ENCODE measurements at regions not wholly inside any gene's neighbourhood (a gene's known extent, or its start where the extent isn't known, plus 50 kb on each side); places are given as distances from the start of the nearest gene placed in this dataset.

DNA sequence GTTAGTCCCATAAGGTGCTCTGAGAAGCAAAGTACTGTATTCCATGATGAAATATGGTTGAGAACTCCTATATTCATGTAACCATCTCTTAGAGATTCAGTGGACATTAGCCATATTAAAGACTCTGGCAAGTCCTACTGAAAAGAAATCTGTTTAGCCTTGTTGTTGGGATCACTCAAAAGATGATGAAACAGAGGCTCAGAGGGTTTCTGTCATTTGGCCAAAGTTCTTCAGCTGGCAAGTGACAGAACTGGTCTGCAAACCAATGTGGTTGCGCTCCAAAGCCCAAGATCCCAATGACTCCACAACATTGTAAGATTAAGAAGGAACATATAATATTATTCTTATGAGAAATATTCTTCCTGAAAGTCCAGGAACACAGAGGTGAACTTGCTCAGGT is 462.9 kb downstream of the ACTL7B start:
- H3K36me3 ChIP-seq = no peaks in the 10 kb centered on the region
- peaks cover 0 to 19% (median 5%) of the 10 kb centered on the region in 11 experiments; a peak in 11 of 22 replicates for H3K9me3 ChIP-seq (replicated peaks in 1 of 11)
- H3K4me2 ChIP-seq = no peak overlapping the region
- no peaks in the 10 kb centered on the region for H3K4me1 ChIP-seq
- no peak overlapping the region for H3K9ac ChIP-seq
- no peak overlapping the region for H3K4me3 ChIP-seq
- no peak overlapping the region for H3K27ac ChIP-seq
- TF ChIP-seq Cebpa-rat (IDR thresholded peaks at IDR 0.05) = no peak
- no peaks in the 10 kb centered on the region for H3K27me3 ChIP-seq
- H4K20me1 ChIP-seq = no peaks in the 10 kb centered on the region

DNA sequence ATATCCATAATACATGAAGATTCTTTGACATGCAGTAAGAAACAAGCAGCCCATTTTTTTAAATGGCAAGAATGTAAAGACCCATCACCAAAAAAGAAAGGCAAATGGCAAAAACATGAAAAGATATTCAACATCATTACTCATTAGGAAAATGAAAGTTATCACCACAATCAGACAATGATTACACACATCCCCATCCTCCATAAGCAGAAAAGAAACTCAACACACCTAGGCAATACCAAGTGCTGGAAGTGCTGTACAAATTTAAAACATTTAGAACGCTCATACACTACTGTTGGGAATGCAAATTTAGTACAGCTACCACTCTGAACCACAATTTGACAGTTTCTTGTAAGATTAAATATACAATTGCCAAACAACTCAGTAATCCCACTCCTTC is 466.7 kb downstream of the ACTL7B start:
- no peak overlapping the region for H3K27ac ChIP-seq
- H3K4me3 ChIP-seq = no peak overlapping the region
- H3K36me3 ChIP-seq = no peaks in the 10 kb centered on the region
- H3K27me3 ChIP-seq = no peaks in the 10 kb centered on the region
- no peak for TF ChIP-seq Cebpa-rat (IDR thresholded peaks at IDR 0.05)
- no peak overlapping the region for H3K4me2 ChIP-seq
- H4K20me1 ChIP-seq = no peaks in the 10 kb centered on the region
- H3K9ac ChIP-seq = no peak overlapping the region
- H3K4me1 ChIP-seq = peaks cover 0 to 1% (median 0%) of the 10 kb centered on the region in 10 experiments; a peak in 1 of 20 replicates
- H3K9me3 ChIP-seq (replicated peaks in 1 of 11) = peaks cover 0 to 11% (median 5%) of the 10 kb centered on the region in 11 experiments; a peak in 5 of 22 replicates

DNA sequence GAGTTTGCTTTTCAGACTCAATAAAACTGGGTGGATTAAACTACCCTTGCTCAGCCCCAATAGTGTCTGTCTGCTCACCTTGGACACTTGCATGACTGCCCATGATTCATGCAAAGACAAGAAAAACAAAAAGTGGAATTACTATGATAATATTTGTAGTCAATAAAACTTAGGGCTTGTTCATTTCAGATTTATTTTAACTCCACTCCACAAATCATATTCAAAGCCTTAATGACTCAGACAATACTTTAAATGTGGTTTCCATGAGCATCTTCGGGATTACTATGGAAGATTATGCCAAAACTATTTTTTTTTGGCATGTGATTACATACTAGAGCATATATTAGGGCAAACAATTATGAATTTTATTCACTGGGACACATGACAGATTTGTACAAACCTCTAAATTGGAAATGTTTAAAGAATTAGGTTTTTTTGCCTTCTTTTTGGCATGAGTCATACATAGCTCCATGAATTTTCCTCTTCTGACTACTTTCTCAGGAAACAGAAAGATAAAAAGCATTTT is 468.9 kb downstream of the ACTL7B start:
- Histone ChIP-seq H3K9ac (no peak overlapping the region), H3K27me3 (no peaks in the 10 kb centered on the region), H3K36me3 (no peaks in the 10 kb centered on the region), H3K4me2 (no peak overlapping the region), H3K9me3 (replicated peaks in 1 of 11) (no peaks in the 10 kb centered on the region), H3K4me1 (peaks cover 0 to 7% (median 0%) of the 10 kb centered on the region in 10 experiments; a peak in 1 of 20 replicates), H4K20me1 (no peaks in the 10 kb centered on the region), H3K4me3 (no peak overlapping the region), H3K27ac (no peak overlapping the region)
- TF ChIP-seq Cebpa-rat (IDR thresholded peaks at IDR 0.05) = no peak

- Histone ChIP-seq H3K9ac (no peak overlapping the region), H3K4me2 (no peak overlapping the region), H3K27me3 (no peaks in the 10 kb centered on the region), H3K27ac (no peak overlapping the region), H3K9me3 (replicated peaks in 1 of 11) (no peaks in the 10 kb centered on the region), H3K36me3 (no peaks in the 10 kb centered on the region), H3K4me3 (no peak overlapping the region), H4K20me1 (no peaks in the 10 kb centered on the region), H3K4me1 (peaks cover 0 to 7% (median 0%) of the 10 kb centered on the region in 10 experiments; a peak in 1 of 20 replicates)
- no peak for TF ChIP-seq Cebpa-rat (IDR thresholded peaks at IDR 0.05)
Measured at GRCh38 chr9:108386032-108386431, 469.8 kb downstream of the ACTL7B start.

- H3K36me3 ChIP-seq = no peaks in the 10 kb centered on the region
Measured at GRCh38 chr9:108383796-108384195, 472.0 kb downstream of the ACTL7B start.

DNA sequence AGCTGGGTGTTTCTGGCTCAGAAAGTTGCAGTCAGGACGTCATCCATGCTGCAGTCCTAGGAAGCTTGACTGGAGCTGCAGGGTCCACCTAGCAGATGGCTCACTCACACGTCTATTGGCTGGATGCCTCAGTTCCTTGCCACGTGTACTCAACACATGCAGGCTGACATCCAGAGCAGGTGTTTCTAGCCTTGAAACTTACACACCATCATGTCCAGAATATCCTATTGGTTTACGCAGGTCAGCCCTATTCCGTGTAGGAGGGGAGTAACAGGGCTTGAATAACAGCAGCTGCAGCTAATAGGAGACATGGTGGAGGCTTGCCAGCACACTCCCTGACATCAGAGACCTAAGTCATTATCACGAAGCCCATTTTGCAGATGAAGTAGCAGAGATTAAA is 473.5 kb downstream of the ACTL7B start:
- Histone ChIP-seq H3K27me3 (no peaks in the 10 kb centered on the region), H3K27ac (no peak overlapping the region), H3K9ac (no peak overlapping the region), H3K4me2 (no peak overlapping the region), H4K20me1 (no peaks in the 10 kb centered on the region), H3K4me3 (no peak overlapping the region), H3K4me1 (peaks cover 0 to 7% (median 0%) of the 10 kb centered on the region in 10 experiments; a peak in 1 of 20 replicates), H3K9me3 (replicated peaks in 1 of 11) (no peaks in the 10 kb centered on the region), H3K36me3 (no peaks in the 10 kb centered on the region)
- no peak for TF ChIP-seq Cebpa-rat (IDR thresholded peaks at IDR 0.05)

More at GRCh38 chr9:108383796-108384195, 472.0 kb downstream of the ACTL7B start:
- Histone ChIP-seq H3K9me3 (replicated peaks in 1 of 11) (no peaks in the 10 kb centered on the region), H3K27me3 (no peaks in the 10 kb centered on the region), H4K20me1 (no peaks in the 10 kb centered on the region), H3K4me2 (no peak overlapping the region; a peak in 1 of 22 replicates), H3K4me1 (peaks cover 0 to 7% (median 0%) of the 10 kb centered on the region in 10 experiments; a peak in 1 of 20 replicates), H3K27ac (no peak overlapping the region), H3K4me3 (no peak overlapping the region), H3K9ac (no peak overlapping the region)
- no peak for TF ChIP-seq Cebpa-rat (IDR thresholded peaks at IDR 0.05)

GRCh38 chr9:108377881-108378280 is 477.9 kb downstream of the ACTL7B start:
- Histone ChIP-seq H3K9me3 (replicated peaks in 1 of 11) (peaks cover 7 to 18% (median 15%) of the 10 kb centered on the region in 11 experiments; a peak in 21 of 22 replicates), H3K36me3 (no peaks in the 10 kb centered on the region), H3K27ac (no peak overlapping the region), H3K4me1 (no peaks in the 10 kb centered on the region), H3K4me3 (no peak overlapping the region), H4K20me1 (no peaks in the 10 kb centered on the region), H3K9ac (no peak overlapping the region), H3K4me2 (no peak overlapping the region), H3K27me3 (no peaks in the 10 kb centered on the region)
- no peak for TF ChIP-seq Cebpa-rat (IDR thresholded peaks at IDR 0.05)

- no peaks in the 10 kb centered on the region for H4K20me1 ChIP-seq
- no peak overlapping the region for H3K27ac ChIP-seq
- H3K4me2 ChIP-seq = no peak overlapping the region
- no peak overlapping the region for H3K4me3 ChIP-seq
- no peaks in the 10 kb centered on the region for H3K4me1 ChIP-seq
- no peaks in the 10 kb centered on the region for H3K27me3 ChIP-seq
- H3K9me3 ChIP-seq (replicated peaks in 1 of 11) = peaks cover 7 to 21% (median 16%) of the 10 kb centered on the region in 11 experiments; a peak in 21 of 22 replicates
- H3K36me3 ChIP-seq = no peaks in the 10 kb centered on the region
- TF ChIP-seq Cebpa-rat (IDR thresholded peaks at IDR 0.05) = no peak
- no peak overlapping the region for H3K9ac ChIP-seq
Measured at GRCh38 chr9:108377382-108377781, 478.4 kb downstream of the ACTL7B start.

GRCh38 chr9:108376140-108376539 is 479.6 kb downstream of the ACTL7B start:
- Histone ChIP-seq H3K9ac (no peak overlapping the region), H3K4me2 (no peak overlapping the region), H4K20me1 (no peaks in the 10 kb centered on the region), H3K27me3 (no peaks in the 10 kb centered on the region), H3K4me3 (no peak overlapping the region), H3K9me3 (replicated peaks in 1 of 11) (peaks cover 7 to 21% (median 17%) of the 10 kb centered on the region in 11 experiments; a peak in 21 of 22 replicates), H3K27ac (no peak overlapping the region), H3K36me3 (no peaks in the 10 kb centered on the region), H3K4me1 (no peaks in the 10 kb centered on the region)
- TF ChIP-seq Cebpa-rat (IDR thresholded peaks at IDR 0.05) = no peak

DNA sequence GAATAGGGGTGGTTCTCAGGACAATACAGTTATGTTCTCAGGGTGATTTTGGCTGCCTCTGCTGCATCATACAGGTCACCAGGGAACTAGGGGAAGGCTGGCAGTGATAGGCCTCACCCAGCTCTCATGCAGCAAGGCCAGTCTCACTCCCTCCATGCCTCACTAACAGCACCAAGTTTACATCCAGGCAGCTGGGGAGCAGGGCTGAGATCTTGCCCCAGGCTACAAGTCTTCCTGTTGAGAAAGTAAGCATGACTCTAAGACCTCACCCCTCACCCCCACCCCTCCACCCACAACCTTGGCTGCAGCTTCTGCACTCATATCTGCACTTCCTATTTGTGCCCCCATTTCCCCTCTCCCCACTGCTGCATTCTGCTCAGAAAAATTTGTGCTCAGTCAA is 481.2 kb downstream of the ACTL7B start:
- TF ChIP-seq Cebpa-rat (IDR thresholded peaks at IDR 0.05) = no peak
- Histone ChIP-seq H3K9me3 (replicated peaks in 1 of 11) (peaks cover 12 to 33% (median 20%) of the 10 kb centered on the region in 11 experiments; a peak in 21 of 22 replicates), H3K36me3 (no peaks in the 10 kb centered on the region), H3K27me3 (no peaks in the 10 kb centered on the region), H4K20me1 (no peaks in the 10 kb centered on the region), H3K27ac (no peak overlapping the region), H3K4me3 (no peak overlapping the region), H3K9ac (no peak overlapping the region), H3K4me1 (no peaks in the 10 kb centered on the region), H3K4me2 (no peak overlapping the region)

Data from BLaER1 treated with 17β-estradiol and CSF1 and Interleukin-3, amounts not matched to agents 10 nM and 100 nM (cell line).